Right atrium auricular region (tissue), 2 donors: ENCODE measurements at regions not wholly inside any gene's neighbourhood (a gene's known extent, or its start where the extent isn't known, plus 50 kb on each side); places are given as distances from the start of the nearest gene placed in this dataset.

Source experiments
- DNase-seq: peaks from one replicate; pipeline ENCODE4 v3.0.0-alpha.2; 2019; ENCODE audit warnings: low spot score
- H3K27ac ChIP-seq, 2 donors: fragments of 200-600 bp; sonication (generic); 1 replicate in 1 of 2; 2 replicates in 1 of 2; pipeline ENCODE4 v1.5.1; 2016 to 2019
- H3K27me3 ChIP-seq, 2 donors: fragments of 200-600 bp; sonication (generic); one replicate each; pipeline versions ENCODE4 v1.5.1 to v1.6.0; 2017 to 2019
- H3K36me3 ChIP-seq: fragments of 200-600 bp; sonication (generic); one replicate; pipeline ENCODE4 v1.5.1; 2016
- H3K4me1 ChIP-seq, 2 donors: fragments of 200-600 bp; sonication (generic); one replicate each; pipeline versions ENCODE4 v1.5.1 to v1.6.0; 2017 to 2019
- H3K4me3 ChIP-seq, 2 donors: fragments of 200-600 bp; sonication (generic); 1 replicate in 1 of 2; 2 replicates in 1 of 2; pipeline ENCODE4 v1.5.1; 2017 to 2019; ENCODE audit warnings: mild to moderate bottlenecking in 1 of 2, moderate library complexity in 1 of 2
- H3K9me3 ChIP-seq, 2 donors: fragments of 200-600 bp; sonication (generic); one replicate each; pipeline ENCODE4 v1.5.1; 2019
- TF ChIP-seq, protein P1 (sequence below), 2 donors: fragments of 200-600 bp; sonication (generic); IDR thresholded peaks; one replicate each; pipeline ENCODE4 v1.5.1; 2019; ENCODE audit warnings: antibody characterized with exemption in 2 of 2

DNA sequence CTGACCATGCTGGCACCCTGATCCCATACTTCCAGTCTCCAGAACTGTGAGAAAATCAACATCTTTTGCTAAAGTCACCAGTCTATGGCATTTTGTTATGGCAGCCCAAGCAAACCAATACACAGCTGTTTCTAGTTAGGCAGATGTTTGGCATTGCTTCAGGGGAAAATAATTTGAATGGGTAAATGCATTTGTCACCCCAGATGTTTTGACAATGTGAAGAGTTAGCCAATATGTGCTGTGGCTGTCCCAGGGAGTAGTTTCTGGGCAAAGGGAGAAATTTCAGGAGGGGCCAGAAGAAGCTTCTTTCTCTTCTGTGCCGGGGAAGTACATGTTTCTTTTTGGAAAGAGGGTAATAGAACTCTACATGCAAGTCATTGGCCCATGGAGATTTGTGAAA, 619.0 kb downstream of the SLC4A3 start:
- no peak overlapping the region for H3K4me3 ChIP-seq
- H3K27me3 ChIP-seq, result no peaks in the 10 kb centered on the region
- H3K9me3 ChIP-seq, result no peaks in the 10 kb centered on the region
- TF ChIP-seq, protein P1, sequence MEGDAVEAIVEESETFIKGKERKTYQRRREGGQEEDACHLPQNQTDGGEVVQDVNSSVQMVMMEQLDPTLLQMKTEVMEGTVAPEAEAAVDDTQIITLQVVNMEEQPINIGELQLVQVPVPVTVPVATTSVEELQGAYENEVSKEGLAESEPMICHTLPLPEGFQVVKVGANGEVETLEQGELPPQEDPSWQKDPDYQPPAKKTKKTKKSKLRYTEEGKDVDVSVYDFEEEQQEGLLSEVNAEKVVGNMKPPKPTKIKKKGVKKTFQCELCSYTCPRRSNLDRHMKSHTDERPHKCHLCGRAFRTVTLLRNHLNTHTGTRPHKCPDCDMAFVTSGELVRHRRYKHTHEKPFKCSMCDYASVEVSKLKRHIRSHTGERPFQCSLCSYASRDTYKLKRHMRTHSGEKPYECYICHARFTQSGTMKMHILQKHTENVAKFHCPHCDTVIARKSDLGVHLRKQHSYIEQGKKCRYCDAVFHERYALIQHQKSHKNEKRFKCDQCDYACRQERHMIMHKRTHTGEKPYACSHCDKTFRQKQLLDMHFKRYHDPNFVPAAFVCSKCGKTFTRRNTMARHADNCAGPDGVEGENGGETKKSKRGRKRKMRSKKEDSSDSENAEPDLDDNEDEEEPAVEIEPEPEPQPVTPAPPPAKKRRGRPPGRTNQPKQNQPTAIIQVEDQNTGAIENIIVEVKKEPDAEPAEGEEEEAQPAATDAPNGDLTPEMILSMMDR (IDR thresholded peaks at IDR 0.05), result no peak
- no peak for DNase-seq
- no peaks in the 10 kb centered on the region for H3K4me1 ChIP-seq
- H3K27ac ChIP-seq, result no peak overlapping the region
- H3K36me3 ChIP-seq, result no peaks in the 10 kb centered on the region

DNA sequence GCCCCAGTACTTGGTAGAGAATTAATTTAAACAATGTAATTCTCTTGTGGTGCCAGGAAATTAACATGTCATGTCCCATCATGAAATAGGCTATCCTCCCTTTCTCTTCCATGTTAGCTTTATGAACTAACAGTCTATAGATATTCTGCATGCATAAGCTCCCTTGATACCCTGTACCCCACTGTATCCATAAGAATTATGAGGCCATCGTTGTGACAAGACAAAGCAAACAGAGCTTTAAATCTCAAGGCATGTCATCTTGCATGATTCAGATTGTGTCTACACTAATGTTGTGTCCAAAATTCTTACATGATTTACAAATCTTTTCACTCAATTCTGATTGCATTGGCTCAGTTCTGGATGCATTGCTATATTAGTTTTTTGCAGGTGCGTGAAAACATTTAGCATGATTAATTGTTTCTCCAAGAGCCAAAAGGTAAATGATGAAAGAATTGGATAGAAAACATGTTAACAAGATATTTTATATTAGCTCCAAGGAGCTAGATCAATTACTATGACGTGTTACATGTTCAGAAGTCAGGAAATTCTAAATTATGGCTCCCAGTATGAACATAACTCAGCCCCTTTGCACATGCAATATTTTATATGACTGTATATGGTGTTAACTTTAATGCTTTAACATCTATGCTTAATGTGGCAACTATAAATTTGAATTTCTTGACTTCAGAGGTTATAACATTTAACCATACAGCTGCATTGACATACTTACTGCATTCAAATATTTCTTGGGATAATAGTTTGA, 620.3 kb downstream of the SLC4A3 start:
- no peaks in the 10 kb centered on the region for H3K27me3 ChIP-seq

DNA sequence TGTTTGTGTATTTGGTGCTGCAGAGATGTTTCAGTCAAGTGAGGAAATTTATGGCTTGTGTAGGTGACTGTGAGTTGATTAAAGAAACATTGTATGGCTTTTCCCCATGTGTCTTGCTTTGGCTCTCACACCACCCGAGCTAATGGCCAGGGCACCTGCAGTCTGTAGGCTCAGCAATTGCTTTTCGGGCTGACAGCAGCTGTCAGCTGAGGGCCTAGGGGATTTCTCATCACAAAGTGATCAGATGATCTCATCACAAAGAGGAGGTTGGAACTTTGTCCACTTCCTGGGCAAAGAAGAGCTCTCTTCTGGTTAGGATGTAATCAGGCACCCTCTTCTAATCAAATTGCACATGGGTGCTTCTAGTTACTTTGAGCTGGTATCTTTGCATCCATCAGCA, 632.2 kb downstream of the SLC4A3 start:
- Histone ChIP-seq H3K36me3 (no peaks in the 10 kb centered on the region), H3K4me3 (no peak overlapping the region), H3K9me3 (no peaks in the 10 kb centered on the region), H3K27ac (no peak overlapping the region), H3K27me3 (no peaks in the 10 kb centered on the region), H3K4me1 (no peaks in the 10 kb centered on the region)
- TF ChIP-seq, protein P1 (IDR thresholded peaks at IDR 0.05), result no peak
- no peak for DNase-seq

More for the DNA sequence above, 620.3 kb downstream of the SLC4A3 start:
- TF ChIP-seq, protein P1 (IDR thresholded peaks at IDR 0.05), result no peak
- Histone ChIP-seq H3K4me3 (no peak overlapping the region), H3K27ac (no peak overlapping the region), H3K9me3 (no peaks in the 10 kb centered on the region), H3K4me1 (no peaks in the 10 kb centered on the region), H3K36me3 (no peaks in the 10 kb centered on the region)
- DNase-seq, result no peak

DNA sequence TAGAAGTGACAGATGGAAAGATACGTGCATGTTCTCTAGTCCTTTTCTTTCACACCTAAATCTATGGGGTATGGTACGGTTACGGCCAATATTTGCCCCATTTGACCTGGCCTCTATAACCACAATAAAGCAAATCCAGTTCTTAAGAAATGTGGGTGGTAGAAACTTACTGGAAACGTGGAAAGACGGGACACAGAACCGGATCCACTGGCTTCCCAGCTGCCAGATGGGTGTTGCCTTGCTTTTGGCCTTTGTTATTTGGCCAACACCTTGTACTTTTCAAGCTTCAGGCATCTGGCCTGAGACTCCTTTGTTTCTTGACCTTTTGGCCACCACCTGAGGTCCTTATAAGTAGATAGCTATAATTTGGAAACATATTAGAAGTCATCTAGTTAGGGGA, 635.9 kb downstream of the SLC4A3 start:
- H3K9me3 ChIP-seq, result no peaks in the 10 kb centered on the region
- no peak for DNase-seq
- no peak overlapping the region for H3K27ac ChIP-seq
- H3K4me3 ChIP-seq, result no peak overlapping the region
- H3K27me3 ChIP-seq, result no peaks in the 10 kb centered on the region
- no peaks in the 10 kb centered on the region for H3K36me3 ChIP-seq
- TF ChIP-seq, protein P1 (IDR thresholded peaks at IDR 0.05), result no peak
- no peaks in the 10 kb centered on the region for H3K4me1 ChIP-seq

DNA sequence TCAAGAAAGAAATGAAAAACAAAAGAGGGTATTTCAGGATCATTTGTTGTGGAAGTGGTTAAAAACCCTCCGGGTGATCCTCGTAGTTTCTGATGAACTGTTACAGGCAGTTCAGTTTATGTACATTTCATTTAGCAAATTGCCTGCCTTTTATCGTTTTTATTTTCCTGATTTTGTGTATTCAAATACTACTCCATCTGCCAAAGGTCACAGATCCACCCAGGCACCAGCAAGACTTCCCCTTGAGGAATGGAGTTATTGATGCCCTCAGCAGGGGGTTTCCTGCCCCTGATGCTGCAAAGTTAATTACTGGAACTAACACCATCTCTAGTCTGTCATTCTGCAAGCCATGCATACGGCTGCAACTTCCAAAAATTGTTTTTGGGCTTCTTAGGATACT, 641.9 kb downstream of the SLC4A3 start:
- H3K4me1 ChIP-seq, result no peaks in the 10 kb centered on the region
- H3K27me3 ChIP-seq, result no peaks in the 10 kb centered on the region
- no peaks in the 10 kb centered on the region for H3K36me3 ChIP-seq
- no peak overlapping the region for H3K27ac ChIP-seq
- H3K9me3 ChIP-seq, result no peaks in the 10 kb centered on the region
- no peak overlapping the region for H3K4me3 ChIP-seq
- TF ChIP-seq, protein P1 (IDR thresholded peaks at IDR 0.05), result no peak
- no peak for DNase-seq
